NCI-H446 (cell line): ENCODE measurements at regions not wholly inside any gene's neighbourhood (a gene's known extent, or its start where the extent isn't known, plus 50 kb on each side); places are given as distances from the start of the nearest gene placed in this dataset.

ENCODE experiments used
- DNase-seq, 2 experiments: peaks; one replicate each; lab custom pipeline; 2025; lab: John Stamatoyannopoulos, UW

GRCh38 chr5:54645882-54646355, 128.4 kb downstream of the SNX18 start:
- DNase-seq, result no peak

DNA sequence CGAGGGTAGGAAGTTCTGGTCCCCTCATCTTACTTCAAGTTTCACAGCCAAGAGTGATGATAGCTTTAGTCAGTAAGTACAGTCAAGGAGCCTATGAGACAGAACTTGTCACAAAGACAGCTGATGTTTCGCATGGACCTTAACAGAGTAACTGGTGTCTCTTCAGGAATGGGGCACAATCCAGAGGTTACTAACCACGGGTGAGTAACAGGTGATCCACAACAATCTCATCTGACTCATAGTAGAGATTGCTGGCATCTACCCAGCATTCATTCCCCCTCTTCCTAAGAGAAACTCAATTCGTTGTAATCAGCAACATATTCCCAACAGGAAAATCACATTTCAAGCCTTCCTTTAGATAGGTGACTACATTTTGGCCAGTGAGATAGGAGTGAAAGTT, 126.7 kb downstream of the SNX18 start:
- DNase-seq, result no peak

- DNase-seq, result peak in 1 of 2 experiments; percentile 50
Measured at GRCh38 chr5:54643685-54644106, 126.1 kb downstream of the SNX18 start.

DNA sequence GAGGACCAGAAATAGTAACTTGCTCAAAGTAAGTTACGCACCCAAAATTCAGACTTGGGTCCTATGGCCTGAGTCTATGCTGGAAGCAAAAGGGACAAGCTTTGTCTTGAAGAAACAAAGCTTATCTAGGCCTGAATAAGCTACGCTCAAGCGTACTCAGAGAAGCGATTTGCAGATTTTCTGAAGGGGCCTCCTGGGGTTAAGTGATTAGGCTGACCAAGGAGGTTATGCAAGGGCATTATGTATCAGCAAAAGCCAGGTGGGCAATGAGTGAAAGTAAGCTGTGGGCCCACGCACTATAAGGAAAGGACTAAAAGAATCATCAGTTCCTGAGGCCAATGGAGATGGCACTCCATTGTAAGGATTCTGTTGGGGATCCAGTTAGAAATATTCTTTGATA, 122.1 kb downstream of the SNX18 start:
- no peak for DNase-seq

GRCh38 chr5:54638106-54638505, 120.5 kb downstream of the SNX18 start:
- DNase-seq, result no peak

DNA sequence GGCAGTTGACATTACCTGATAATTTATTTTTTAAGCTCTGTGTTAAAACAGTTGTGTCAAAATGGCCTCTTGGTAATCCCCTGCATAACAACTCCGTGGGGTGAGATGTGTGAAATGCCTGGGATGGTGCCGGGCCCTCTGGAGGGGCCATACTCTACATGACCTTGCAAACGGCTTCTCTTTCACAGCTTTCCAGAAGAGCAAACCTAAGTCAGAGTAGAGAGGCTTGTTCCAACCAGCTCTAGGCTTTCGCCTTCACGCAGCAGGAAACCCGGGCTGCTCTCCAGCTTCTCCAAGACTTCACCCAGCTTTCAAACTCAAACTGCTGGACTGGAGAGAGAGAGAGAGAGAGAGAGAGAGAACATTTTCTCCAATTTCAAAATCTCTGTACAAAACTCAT, 120.1 kb downstream of the SNX18 start:
- peak in 1 of 2 experiments; percentile 40 for DNase-seq

GRCh38 chr5:54634089-54634488, 116.5 kb downstream of the SNX18 start:
- DNase-seq, result no peak

GRCh38 chr5:54632131-54632701, 114.7 kb downstream of the SNX18 start:
- DNase-seq, result peak in 1 of 2 experiments; percentile 14

DNA sequence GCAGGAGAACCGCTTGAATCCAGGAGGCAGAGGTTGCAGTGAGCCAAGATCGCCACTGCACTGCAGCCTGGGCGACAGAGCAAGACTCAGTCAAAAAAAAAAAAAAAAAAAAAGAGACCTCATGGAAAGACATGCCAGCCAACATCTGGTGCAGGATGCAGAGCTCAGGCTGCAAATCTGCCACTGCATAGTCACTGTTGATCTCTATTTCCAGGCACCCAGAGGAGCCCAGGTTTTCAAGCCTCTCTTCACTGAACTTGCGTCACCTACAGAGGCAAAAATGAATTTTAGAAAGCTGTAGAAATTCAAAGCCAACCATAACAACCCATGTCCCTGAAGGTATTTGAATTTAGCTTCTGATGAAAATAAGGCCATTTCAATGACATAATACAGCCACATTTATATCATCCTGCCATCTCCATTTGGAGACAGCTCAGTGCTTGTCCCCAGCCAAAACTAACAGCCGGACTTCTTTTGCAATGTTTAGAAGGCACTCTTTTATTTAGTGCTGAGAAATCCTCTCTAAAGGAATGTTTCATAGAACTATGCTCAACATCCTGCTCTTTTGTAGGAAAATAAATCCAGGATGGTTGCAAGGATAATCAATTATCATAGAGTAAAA, 113.3 kb downstream of the SNX18 start:
- no peak for DNase-seq

DNA sequence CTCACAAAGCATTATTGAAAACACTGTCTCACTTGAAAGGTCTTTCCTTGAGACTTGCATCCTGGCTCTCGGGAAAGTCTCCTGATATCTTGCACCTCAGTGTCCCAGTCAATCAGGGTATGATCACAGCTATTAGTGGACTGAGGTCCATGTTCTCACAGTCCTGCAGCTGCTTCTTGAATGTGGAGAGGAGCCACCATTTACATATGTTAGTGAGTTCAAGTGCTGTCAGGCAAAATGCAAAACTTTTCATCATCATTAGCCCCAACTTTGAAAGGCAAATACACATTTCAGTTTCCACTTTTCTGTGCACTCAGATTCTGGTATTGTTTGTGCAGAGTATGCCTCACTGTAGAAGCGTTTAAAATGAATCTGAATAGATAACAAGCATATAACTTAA, 111.6 kb downstream of the SNX18 start:
- DNase-seq, result no peak

- no peak for DNase-seq
Measured at GRCh38 chr5:54628050-54628449, 110.5 kb downstream of the SNX18 start.

- no peak for DNase-seq
Measured at GRCh38 chr5:54626407-54626806, 108.8 kb downstream of the SNX18 start.

DNA sequence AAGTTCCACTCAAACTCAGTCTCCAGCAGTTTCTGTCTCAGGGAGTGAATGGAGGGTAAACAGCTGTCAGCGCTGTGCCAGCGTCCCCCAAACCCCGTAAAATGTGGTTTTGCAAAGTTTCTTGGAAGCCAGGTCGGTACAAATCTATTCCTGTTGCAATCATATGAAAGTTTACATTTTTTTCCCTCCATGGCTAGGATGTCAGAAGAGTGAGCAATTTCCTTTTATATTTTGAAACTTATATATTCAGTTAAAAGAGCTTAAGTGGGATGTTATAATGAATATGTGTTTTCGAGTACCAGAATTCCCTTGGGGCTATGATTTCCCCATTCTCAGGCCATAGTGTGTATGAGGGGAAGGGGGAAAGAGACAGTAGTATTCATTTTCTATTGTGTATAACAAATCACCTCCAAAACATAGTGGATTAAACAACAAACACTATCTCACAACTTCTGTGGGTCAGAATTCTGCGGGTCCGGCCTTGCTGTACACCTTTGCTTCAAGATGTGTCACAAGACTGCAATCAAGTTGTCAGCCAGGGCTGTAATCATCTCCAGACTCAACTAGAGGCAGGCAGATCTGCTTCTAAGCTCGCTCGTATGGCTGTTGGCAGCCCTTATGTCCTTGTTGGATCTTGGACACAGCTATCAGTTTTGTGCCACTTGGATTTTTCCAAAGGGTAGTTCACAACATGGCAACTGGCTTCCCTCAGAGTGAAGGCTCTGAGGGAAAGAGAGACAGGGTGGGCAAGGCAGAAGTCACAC, 107.4 kb downstream of the SNX18 start:
- no peak for DNase-seq

DNA sequence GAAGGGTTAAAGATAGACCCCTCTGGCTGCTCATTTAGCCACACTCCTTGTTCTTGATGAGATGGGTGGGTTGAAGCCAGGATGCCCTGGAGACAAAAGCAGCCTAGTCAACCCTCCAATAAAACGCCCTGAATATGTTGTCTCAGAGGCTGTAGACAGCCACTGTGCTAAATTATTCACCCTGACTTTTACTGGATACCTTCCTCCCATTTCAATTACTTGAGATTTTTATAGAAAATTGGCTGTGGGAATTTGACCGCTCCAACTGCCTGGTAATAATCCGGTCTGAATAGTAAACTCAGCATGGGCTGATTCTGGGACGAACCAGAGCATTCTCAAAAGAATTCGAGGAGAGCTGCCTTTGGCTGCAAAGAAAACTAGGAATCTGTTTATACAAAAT, 104.2 kb downstream of the SNX18 start:
- DNase-seq, result no peak

- DNase-seq, result no peak
Measured at GRCh38 chr5:54621048-54621447, 103.5 kb downstream of the SNX18 start.

GRCh38 chr5:54620141-54620933, 102.8 kb downstream of the SNX18 start:
- DNase-seq, result peak in 1 of 2 experiments; percentile 16

GRCh38 chr5:54619731-54620130, 102.2 kb downstream of the SNX18 start:
- DNase-seq, result no peak

GRCh38 chr5:54616518-54617220, 99.1 kb downstream of the SNX18 start:
- DNase-seq, result no peak

GRCh38 chr5:54616031-54616430, 98.5 kb downstream of the SNX18 start:
- no peak for DNase-seq

DNA sequence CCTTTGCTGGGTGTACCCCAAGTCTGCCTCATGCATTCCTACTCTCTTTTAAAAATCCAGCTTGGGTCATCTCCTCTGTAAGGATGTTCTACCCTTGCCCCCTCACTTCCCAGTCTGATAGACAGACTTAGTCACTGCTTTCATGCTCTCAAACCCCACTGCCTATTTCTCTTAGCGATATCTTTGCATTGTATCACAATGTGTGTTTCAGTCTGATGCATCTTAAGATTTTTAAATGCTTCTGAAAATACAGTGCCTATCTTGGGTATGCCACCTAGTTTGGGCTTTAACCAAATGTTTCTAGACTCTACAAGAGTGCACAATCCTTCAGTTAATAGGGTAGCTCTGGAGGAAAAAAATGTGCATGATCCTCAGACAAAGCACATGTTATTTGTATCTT, 97.8 kb downstream of the SNX18 start:
- no peak for DNase-seq

DNA sequence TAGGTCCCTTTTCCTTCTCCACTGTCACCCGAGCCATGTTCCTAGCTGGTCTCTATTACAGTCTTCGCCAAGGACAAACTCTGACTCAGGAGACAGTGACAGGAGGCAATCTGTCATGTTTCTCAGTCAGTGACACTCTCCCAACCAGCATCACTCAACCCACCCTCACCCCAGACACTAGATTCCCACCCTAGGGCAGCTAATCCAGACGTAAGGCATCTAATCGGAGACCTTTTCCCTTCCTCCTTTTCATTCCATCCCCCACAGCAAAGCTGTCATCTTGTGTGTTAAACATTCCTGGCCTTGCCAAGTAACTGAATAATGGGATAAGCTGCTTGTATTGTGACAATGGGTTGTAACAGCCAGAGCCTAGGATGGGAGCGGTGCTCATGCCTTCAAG, 95.2 kb downstream of the SNX18 start:
- no peak for DNase-seq
